NCI-H774 (cell line): ENCODE measurements at regions not wholly inside any gene's neighbourhood (a gene's known extent, or its start where the extent isn't known, plus 50 kb on each side); places are given as distances from the start of the nearest gene placed in this dataset.

Experiments used
- DNase-seq: peaks from one replicate; lab custom pipeline; 2025; lab: John Stamatoyannopoulos, UW

DNA sequence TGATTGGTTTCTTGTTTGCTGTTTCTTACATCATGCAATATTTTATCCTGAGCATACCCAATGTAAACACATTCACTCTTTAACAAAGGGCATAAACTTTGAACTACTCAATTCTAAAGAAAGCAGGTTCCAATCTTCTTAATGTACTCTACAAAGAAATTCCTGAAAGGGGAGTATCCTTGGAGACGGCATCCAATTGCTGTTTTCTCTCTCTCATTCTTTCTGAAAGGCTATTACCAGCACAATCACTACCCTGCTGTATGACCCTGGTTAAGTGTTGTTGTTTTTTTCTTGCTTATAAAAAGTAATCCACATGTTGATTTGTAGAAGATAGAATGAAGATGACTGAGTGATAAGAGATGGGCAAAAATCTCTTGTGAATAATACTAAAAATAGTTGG lies 176.0 kb downstream of the ZNF365 start:
- no peak for DNase-seq

GRCh38 chr10:62554632-62555199 lies 180.5 kb downstream of the ZNF365 start:
- DNase-seq: peak; percentile 29

DNA sequence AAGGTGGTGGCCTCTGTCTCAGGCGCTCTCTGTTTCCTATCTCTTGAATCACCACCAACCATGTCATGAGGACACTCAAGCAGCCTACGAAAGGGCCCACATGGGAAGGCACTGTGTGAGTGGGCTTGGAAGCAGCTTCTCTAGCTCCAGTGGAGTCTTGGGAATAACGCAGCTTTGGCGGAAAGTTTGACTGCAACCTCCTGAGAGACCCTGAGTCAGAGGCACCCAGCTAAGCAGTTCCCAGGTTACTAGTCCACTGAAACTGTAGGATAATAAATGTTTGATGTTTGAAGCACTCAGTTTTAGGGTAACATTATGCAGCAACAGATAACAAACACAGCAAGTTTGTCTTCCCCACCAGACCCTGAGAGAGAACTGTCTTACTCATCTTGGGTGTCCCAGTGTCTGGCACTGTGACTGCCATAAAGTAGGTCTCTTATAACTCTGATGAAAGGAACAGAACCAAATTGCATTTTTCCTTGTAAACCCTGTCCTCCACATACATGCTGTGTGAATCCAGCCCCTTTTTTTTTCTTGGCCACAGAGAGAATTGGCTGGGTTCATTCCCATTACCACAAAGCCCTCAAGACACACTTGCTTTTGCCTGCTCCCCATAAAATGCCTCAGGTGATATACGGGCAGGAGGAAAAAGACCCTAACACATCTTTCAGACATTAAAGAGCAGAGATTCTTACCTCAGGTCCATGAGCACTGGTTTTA lies 185.5 kb downstream of the ZNF365 start:
- no peak for DNase-seq

- DNase-seq: no peak
These were observed 186.1 kb downstream of the ZNF365 start for GRCh38 chr10:62560201-62560819.

DNA sequence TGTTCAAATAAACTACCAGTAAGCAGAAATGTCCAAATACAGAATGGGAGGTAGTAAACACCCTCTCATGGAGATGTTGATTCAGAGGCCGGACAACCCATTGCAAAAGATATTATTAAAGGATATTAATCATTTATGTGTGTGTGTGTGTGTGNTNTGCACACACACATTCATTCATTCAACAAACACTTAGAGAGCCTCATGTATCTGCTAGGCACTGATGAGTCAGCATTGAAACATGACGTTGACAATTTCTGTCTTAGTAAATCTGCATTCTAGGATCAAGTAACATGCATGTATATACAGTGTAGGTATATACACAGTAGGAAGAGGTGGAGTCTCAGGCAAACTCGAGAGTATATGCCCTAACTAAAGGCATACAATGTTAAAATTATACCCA lies 187.0 kb downstream of the ZNF365 start:
- DNase-seq: no peak

DNA sequence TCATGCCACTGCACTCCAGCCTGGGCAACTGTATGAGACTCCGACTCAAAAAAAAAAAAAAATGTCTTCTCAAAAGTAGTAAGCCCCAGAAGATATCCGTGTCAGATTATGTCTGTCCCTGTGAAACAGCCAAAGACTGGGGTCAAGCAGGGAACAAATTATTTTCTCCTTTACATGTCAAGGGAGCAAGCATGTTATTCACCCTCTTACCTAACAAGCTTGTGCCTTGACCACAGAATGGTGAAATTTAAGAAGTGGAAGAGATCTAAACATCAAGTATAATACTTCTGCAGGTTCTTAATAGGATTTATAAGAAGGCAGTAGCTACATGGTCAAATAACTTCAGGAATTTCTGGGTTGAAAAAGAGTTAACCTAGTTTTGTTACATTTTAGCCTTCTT lies 187.9 kb downstream of the ZNF365 start:
- DNase-seq: no peak

- DNase-seq: no peak
These were observed 188.6 kb downstream of the ZNF365 start for GRCh38 chr10:62562795-62563194.

GRCh38 chr10:62573929-62574328 lies 199.8 kb downstream of the ZNF365 start:
- DNase-seq: no peak

DNA sequence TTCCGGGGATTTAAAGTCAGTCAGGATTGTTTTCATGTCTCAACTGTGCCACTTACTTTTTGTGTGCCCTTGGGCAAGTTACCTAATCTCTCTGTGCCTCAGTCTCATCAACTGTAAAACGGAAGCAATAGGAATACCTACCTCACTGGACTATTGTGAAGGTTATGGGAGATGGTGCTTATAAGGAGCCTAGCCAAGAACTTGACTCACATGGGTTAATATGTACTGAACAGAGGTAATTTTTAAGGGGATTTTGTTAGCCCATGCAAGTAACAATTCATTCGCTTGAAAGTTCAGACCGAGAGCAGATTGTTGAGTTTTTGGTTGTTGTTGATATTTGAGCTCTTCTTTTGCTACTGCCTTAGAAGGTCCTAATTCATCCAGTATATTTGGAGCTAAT lies 202.9 kb downstream of the ZNF365 start:
- no peak for DNase-seq

DNA sequence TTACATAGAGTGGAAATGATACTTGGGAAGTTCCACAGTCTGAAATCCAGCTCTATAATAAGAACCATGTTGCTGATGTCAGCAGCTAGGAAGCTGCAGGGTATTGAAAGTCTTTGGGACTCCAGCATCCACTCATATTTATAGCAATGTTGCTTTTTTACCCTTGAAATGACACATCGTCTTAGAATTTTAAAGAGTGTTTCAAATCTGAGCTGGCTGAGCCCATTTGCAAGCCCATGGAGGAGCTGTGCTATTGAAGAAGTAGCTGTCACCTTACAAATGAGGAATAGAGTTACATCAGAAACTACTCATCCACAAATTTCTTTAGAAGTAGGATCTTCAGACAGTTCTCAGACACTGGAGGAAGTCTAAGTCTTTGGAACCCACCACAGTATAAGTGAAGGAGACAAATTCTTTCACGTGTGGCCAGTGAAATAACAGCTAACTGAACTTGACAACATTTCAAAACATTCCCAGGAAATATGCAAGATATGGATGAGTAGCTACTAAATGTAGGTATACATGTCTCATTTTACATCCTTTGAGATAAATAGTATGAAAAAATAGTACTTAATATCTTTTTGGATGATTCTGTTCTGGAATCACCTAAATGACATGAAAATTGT lies 203.6 kb downstream of the ZNF365 start:
- no peak for DNase-seq

DNA sequence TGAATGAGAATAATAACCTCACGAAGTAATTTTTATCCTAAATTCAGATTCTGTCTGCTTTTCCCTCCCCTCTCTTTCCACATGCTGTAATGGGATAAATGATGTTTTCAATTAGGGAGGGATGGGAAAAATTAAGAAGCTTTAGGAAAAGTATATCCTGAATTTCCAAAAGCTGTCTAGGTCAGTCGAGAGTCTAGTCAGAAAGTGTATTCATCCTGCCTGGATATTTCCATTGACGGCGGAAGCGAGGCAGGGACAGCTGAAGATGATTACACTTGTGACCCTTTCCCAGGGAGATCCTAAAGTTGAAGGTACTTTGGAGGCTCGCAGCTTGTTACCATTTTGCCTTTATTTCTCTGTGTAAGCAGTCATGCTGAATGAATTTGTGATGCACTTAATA lies 204.1 kb downstream of the ZNF365 start:
- DNase-seq: no peak

- DNase-seq: no peak
These were observed 204.7 kb downstream of the ZNF365 start for GRCh38 chr10:62578916-62579315.

GRCh38 chr10:62580396-62580795 lies 206.2 kb downstream of the ZNF365 start:
- no peak for DNase-seq

DNA sequence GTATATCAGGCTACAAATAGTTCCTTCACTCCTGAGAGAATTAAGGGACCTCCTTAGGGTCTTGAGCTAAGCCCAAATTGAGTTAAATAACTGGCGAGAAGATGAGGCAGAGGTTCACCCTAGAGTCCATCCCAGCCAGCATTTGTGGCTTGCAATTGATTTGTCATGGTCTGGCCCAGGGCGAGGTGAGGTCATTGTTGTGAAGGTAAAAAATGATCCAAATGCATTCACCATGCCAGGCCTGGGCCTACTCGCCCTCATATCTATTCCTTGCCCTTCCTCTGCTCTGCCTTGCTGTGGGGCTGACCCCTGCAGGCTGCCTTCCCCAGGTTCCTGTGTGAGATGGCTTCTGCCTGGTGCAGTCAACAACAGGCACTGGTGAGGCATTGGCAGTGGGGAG lies 207.2 kb downstream of the ZNF365 start:
- no peak for DNase-seq

DNA sequence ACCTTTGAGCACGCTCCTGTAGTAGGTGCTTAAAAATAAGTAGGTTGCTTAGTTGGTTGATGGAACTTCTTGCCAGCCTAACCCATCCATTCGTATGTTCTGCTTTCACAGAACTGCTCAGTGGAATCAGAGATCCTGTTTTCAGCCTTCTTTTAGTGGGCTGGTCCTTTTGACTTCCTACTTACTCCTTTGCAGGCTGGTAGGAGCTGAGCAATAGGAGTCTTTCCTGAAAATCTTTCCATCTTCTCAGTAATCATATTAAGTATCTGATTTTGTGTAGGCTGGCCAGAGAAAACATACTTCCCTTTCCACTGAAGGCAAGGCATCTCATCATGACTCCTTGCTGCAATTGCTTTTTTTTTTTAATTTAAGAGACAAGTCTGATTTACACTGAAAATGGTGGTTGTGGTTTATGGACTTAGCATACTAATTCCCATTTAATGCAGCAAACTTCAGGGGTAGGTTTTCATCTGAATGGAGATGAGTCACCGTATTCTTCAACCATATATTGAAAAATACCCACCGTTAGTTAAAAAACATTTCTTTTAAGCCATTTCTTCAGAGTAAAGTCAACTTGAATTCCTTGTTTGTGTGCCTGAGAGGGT lies 208.0 kb downstream of the ZNF365 start:
- no peak for DNase-seq

DNA sequence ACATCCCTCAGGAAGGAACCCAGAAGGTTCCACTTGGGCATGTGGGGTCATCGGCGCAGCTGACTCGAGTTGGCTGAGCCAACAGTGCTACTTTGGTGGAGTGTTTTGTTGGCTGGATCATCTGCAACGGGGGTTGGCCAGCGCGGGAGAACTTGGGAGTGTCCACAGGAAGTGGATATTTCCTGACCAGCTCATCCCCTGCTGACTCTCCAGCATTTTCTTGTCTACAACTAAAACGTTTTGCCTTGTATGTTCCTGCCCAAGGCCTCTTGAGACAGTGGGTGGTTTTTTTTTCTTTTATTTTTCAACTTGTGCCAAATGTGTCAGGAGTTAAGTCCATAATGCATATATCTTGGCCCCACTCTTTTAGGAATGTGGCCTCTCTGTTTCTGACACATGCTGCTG lies 208.6 kb downstream of the ZNF365 start:
- no peak for DNase-seq

DNA sequence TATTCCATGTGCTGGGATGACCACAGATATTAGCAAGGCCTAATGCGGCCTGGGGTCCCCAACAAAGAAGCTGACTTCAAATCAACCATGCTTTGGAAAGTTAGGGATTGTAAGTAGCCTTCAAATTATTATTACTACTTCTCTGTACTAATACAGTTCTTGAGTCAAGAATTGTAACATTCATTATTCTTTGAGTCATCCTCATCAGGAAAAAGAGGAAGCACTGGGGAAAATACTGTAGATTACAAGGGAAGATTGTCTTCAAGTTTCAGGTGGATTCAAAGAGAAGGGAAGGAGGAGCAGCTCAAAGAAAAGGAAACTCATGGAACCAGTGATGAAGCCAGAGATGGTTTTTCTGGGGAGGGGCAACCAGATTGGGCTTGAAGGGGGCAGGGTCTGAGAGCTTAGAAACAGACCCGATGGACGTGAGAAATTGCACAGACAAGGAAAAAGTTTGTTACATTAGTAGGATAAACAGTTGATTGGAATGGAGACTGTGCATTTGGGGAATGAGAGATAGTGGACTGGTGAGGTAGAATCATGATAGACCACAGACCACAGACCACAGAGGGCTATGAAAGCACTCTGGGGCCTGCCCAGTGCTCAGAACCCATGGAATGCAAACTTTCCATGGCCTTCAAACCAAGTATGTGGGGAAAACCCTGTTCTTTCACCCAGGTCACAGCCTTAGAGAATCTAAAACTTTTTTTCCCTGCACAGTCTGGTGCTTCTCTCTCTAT lies 209.9 kb downstream of the ZNF365 start:
- no peak for DNase-seq

DNA sequence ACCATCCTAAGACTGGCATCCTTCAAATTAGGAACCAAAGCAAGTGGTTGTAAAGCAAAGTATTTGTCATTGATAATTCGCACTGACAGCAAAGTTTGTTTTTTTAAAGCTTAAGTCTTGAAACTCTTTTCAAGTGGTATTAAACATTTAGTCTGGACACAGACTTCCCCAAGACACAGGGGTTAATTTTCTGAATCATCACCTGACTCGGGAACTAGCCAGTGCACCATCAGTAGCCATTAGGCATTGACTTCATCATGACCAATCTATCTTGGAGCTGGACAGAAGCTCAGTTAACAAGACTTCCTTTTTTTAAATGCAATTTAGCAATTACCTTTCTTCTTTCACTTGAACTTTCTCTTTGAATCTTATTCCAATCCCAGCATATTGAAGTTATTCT lies 210.6 kb downstream of the ZNF365 start:
- DNase-seq: no peak

DNA sequence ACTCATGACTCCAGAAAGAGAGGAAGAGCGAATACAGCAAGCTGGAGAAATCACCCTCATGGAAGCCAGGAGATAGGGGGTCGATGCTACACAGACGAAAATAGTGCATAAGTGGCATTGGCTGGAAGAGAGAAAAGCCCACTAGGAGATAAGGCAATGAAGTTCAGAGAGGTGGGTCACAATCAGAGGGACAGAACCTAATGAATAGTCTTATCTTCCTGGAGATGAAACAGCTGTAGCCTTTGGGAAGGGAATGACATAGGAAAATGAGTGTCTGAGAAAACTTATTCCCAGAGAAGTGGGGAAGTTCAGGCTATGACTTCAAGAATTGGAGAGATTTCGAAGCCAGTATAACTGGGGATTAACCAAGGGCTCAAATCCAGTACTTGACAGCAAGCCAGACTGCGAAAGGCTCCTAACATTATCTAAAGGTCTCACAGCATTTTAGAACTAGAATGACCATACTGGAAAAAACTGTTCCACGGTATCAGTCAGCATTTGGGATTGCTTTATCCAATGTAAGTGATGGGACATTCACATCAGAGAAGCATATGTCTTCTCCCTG lies 211.1 kb downstream of the ZNF365 start:
- DNase-seq: no peak

GRCh38 chr10:62587011-62587410 lies 212.8 kb downstream of the ZNF365 start:
- no peak for DNase-seq

- DNase-seq: no peak
These were observed 213.9 kb downstream of the ZNF365 start for GRCh38 chr10:62588116-62588515.

- no peak for DNase-seq
These were observed 214.8 kb upstream of the ADO start for GRCh38 chr10:62589689-62590088.
